ENCODE measurements at regions not wholly inside any gene's neighbourhood (a gene's known extent, or its start where the extent isn't known, plus 50 kb on each side); places are given as distances from the start of the nearest gene placed in this dataset.

DNA sequence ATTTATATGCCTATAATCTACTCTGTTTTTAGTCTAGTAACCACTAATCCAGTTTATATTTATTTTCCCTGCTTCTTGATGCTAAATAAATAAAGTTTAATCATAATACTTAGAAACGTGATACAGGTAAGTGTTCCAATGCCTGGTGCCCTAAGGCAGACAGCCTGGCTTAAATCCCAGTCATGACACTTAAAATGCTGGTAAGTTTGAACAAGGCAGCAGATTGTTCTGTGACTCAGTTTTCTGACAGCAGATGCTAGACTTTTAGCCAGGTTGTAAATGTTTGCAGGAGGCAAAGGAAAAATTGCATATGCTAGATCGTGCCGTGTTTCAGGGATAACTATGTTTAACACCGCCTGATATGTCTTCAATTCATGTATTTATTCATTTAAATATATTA, 2661.6 kb downstream of the PCDH7 start:
- TF ChIP-seq POLR2A (IDR thresholded peaks at IDR 0.05; ENCODE audit: low read length) (no peak), GATA1 (IDR thresholded peaks at IDR 0.05; ENCODE audit: low read depth, low read length) (no peak)
